AG09309 (cell line): ENCODE measurements at regions not wholly inside any gene's neighbourhood (a gene's known extent, or its start where the extent isn't known, plus 50 kb on each side); places are given as distances from the start of the nearest gene placed in this dataset.
A peak's percentile ranks its signal among the peaks of the same experiment; 100 is the strongest.

Experiments used
- DNase-seq: peaks from one replicate; pipeline ENCODE4 v3.0.0-alpha.2; 2010; ENCODE audit warnings: low read depth
- H3K4me3 ChIP-seq: 2 replicates; pipeline ENCODE4 v1.5.1; 2011; ENCODE audit warnings: mild to moderate bottlenecking, low read depth, low read length, moderate library complexity; ENCODE audit not compliant: control insufficient read depth
- CTCF ChIP-seq: IDR thresholded peaks from 2 replicates; pipeline ENCODE4 v1.5.1; 2011; ENCODE audit warnings: mild to moderate bottlenecking, low read depth, low read length, inconsistent platforms; ENCODE audit not compliant: insufficient read depth, control insufficient read depth; ENCODE audit errors: missing control alignments

- DNase-seq = no peak
- H3K4me3 ChIP-seq = no peak overlapping the region
- TF ChIP-seq CTCF = no peak
These were observed 504.2 kb upstream of the PSMD7 start for GRCh38 chr16:73792199-73793020.

GRCh38 chr16:73781297-73781696 lies 515.3 kb upstream of the PSMD7 start:
- no peak overlapping the region for H3K4me3 ChIP-seq
- no peak for TF ChIP-seq CTCF
- DNase-seq = no peak

GRCh38 chr16:73778887-73779286 lies 517.7 kb upstream of the PSMD7 start:
- TF ChIP-seq CTCF = no peak
- no peak overlapping the region for H3K4me3 ChIP-seq
- no peak for DNase-seq

- DNase-seq = no peak
- peak overlapping the region; percentile 29 for H3K4me3 ChIP-seq
- no peak for TF ChIP-seq CTCF
These were observed 520.7 kb upstream of the PSMD7 start for GRCh38 chr16:73775841-73776388.

- no peak for TF ChIP-seq CTCF
- DNase-seq = peak; percentile 45
These were observed 525.2 kb upstream of the PSMD7 start for GRCh38 chr16:73771196-73772064.

GRCh38 chr16:73768786-73769203 lies 527.8 kb upstream of the PSMD7 start:
- peak; percentile 5 for TF ChIP-seq CTCF
- no peak overlapping the region for H3K4me3 ChIP-seq
- DNase-seq = peak; percentile 74

More at GRCh38 chr16:73771196-73772064, 525.2 kb upstream of the PSMD7 start:
- no peak overlapping the region for H3K4me3 ChIP-seq
